OCI-LY3 (cell line): ENCODE measurements at regions not wholly inside any gene's neighbourhood (a gene's known extent, or its start where the extent isn't known, plus 50 kb on each side); places are given as distances from the start of the nearest gene placed in this dataset.

ENCODE experiments used
- H2AFZ ChIP-seq: fragments of 200-600, 300-600 bp; shearing (Covaris generic); 2 replicates; pipeline ENCODE4 v1.6.0; 2014; ENCODE audit warnings: antibody characterized with exemption, low read depth, low read length
- H3K27ac ChIP-seq: fragments of 200-600, 300-600 bp; sonication (generic); 2 replicates; pipeline ENCODE4 v1.5.1; 2014; ENCODE audit warnings: mild to moderate bottlenecking, low read length, moderate library complexity, mixed read lengths
- H3K27me3 ChIP-seq: fragments of 200-600, 300-600 bp; sonication (generic); 2 replicates; pipeline ENCODE4 v1.6.1; 2014; ENCODE audit warnings: low read depth, low read length, mixed read lengths
- H3K36me3 ChIP-seq: fragments of 200-600, 300-600 bp; sonication (generic); replicated peaks from 2 replicates; pipeline ENCODE3; 2014; ENCODE audit warnings: low read depth, low read length, mixed read lengths
- H3K4me1 ChIP-seq: fragments of 300-600, 200-600 bp; sonication (generic); 2 replicates; pipeline ENCODE4 v1.6.1; 2014; ENCODE audit warnings: low read length, mixed read lengths
- H3K4me2 ChIP-seq: fragments of 200-600, 300-600 bp; sonication (generic); 2 replicates; pipeline ENCODE4 v1.6.1; 2014; ENCODE audit warnings: low read length, mixed read lengths
- H3K4me3 ChIP-seq: fragments of 300-600, 200-600 bp; sonication (generic); 2 replicates; pipeline ENCODE4 v1.5.1; 2014; ENCODE audit warnings: antibody characterized with exemption, mild to moderate bottlenecking, low read length, moderate library complexity
- H3K79me2 ChIP-seq: fragments of 300-600, 200-600 bp; shearing (Covaris generic); 2 replicates; pipeline ENCODE4 v1.6.1; 2014; ENCODE audit warnings: mild to moderate bottlenecking, low read length, mixed read lengths
- H3K9ac ChIP-seq: fragments of 300-600, 200-600 bp; shearing (Covaris generic); 2 replicates; pipeline ENCODE4 v1.6.0; 2014; ENCODE audit warnings: mild to moderate bottlenecking, low read length, moderate library complexity
- H3K9me3 ChIP-seq: fragments of 200-600, 300-600 bp; shearing (Covaris generic); 2 replicates; pipeline ENCODE4 v1.6.1; 2014; ENCODE audit warnings: low read length, mixed read lengths; ENCODE audit not compliant: insufficient read depth
- H4K20me1 ChIP-seq: fragments of 200-600, 300-600 bp; sonication (generic); 2 replicates; pipeline ENCODE4 v1.6.1; 2016; ENCODE audit warnings: low read length, mixed read lengths; ENCODE audit not compliant: insufficient read depth
- EZH2phosphoT487 ChIP-seq: fragments of 200-600 bp; shearing (Covaris generic); IDR thresholded peaks from 2 replicates; pipeline ENCODE4 v1.6.1; 2018; ENCODE audit warnings: antibody characterized with exemption, mixed run types, low read depth
- TF ChIP-seq, protein P1 (sequence below): fragments of 200-600, 300-600 bp; sonication (generic); IDR thresholded peaks from 2 replicates; pipeline ENCODE4 v1.5.1; 2014; ENCODE audit warnings: antibody characterized with exemption, low read length, low read depth

DNA sequence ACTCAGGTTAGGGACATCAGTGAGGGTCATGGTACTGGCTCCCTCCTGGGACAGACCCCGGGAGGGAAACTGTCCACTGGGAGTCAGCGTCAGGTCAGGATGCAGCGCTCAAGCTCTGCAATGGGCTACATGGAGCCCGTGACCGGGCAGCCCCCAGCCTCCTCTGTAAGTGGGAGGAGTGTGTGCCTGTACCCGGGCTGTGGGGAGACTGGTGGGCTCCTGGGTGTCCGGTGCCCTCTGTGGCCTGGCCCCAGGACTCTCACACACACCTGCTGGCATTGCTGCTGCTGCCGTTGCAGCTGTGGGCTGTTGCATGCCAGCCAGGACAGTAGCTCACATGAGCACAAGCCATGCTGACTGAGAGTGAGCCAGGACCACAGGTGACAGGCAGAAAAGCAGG is 630.3 kb downstream of the TBC1D22A start:
- Histone ChIP-seq H3K27me3 (no peaks in the 10 kb centered on the region), H3K4me2 (no peak overlapping the region), H3K79me2 (no peaks in the 10 kb centered on the region), H3K4me3 (no peak overlapping the region), H3K9ac (no peak overlapping the region), H4K20me1 (no peaks in the 10 kb centered on the region), H3K27ac (no peak overlapping the region), H3K9me3 (no peaks in the 10 kb centered on the region), H2AFZ (no peak overlapping the region), H3K4me1 (no peaks in the 10 kb centered on the region), H3K36me3 (no peaks in the 10 kb centered on the region)
- TF ChIP-seq, protein P1, sequence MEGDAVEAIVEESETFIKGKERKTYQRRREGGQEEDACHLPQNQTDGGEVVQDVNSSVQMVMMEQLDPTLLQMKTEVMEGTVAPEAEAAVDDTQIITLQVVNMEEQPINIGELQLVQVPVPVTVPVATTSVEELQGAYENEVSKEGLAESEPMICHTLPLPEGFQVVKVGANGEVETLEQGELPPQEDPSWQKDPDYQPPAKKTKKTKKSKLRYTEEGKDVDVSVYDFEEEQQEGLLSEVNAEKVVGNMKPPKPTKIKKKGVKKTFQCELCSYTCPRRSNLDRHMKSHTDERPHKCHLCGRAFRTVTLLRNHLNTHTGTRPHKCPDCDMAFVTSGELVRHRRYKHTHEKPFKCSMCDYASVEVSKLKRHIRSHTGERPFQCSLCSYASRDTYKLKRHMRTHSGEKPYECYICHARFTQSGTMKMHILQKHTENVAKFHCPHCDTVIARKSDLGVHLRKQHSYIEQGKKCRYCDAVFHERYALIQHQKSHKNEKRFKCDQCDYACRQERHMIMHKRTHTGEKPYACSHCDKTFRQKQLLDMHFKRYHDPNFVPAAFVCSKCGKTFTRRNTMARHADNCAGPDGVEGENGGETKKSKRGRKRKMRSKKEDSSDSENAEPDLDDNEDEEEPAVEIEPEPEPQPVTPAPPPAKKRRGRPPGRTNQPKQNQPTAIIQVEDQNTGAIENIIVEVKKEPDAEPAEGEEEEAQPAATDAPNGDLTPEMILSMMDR = no peak
- no peak for TF ChIP-seq EZH2phosphoT487

DNA sequence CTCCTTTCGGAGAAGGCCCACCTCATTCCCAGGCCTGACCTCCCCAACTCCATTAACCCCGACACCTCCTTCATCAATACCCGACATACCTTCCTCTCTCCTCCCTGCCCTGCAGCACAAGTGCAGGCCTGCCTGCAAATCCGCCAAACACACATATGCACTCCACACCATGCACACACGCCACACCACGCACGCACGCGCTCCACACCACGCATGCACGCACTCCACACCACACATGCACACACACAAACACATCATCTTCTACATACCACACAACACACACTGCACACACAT is 629.6 kb downstream of the TBC1D22A start:
- H3K36me3 ChIP-seq = no peaks in the 10 kb centered on the region
- no peak overlapping the region for H3K9ac ChIP-seq
- H3K27ac ChIP-seq = no peak overlapping the region
- no peaks in the 10 kb centered on the region for H3K27me3 ChIP-seq
- no peaks in the 10 kb centered on the region for H3K9me3 ChIP-seq
- H3K4me1 ChIP-seq = no peaks in the 10 kb centered on the region
- H4K20me1 ChIP-seq = no peaks in the 10 kb centered on the region
- no peak overlapping the region for H3K4me3 ChIP-seq
- H3K4me2 ChIP-seq = no peak overlapping the region
- H3K79me2 ChIP-seq = no peaks in the 10 kb centered on the region
- no peak overlapping the region for H2AFZ ChIP-seq
- no peak for TF ChIP-seq EZH2phosphoT487
- TF ChIP-seq, protein P1 = no peak

DNA sequence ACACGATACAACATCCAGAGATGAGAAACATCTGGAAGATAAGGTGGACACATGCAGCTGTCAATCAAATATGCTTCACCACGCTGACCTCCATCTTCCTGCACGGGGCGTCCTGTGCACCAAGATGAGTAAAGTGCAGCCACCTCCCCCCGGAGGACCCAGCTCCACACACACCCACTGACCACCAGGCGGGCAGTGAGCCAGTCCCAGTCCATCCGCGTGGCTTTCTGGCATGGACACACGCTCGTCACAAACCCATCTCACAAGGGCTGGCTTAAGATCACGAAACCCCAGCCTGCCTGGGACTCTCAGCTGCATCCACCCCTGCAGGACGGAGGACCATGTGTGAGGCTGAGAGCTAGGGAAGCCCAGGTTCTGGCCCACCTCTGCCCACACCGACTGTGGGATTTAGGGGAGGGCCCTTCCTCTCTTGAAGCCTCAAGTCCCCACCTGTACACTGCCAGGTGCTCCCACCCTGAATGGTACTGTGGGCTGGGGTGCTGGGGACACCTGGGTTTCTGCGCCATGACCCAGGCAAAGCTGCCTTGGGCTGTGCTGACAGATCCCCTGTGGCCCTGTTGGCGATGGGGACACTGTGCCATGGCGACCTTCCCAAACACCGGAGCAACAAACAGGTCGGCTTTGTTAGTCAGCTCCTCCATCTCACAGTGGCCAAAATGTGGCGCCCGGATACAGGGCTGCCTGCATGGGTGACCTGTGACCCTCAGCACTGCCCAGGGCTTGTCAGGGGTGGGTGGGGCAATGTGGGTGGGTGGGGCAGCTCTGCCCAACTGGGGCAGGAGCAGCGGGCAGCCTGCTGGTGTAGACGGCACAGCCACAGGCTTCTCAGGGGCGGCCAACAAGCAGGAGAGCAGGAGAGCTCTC is 629.0 kb downstream of the TBC1D22A start:
- Histone ChIP-seq H3K79me2 (no peaks in the 10 kb centered on the region), H3K4me1 (no peaks in the 10 kb centered on the region), H3K9me3 (no peaks in the 10 kb centered on the region), H3K36me3 (no peaks in the 10 kb centered on the region), H3K27ac (no peak overlapping the region), H2AFZ (no peak overlapping the region), H3K9ac (no peak overlapping the region), H3K27me3 (0 out of 2 replicates have a peak, but pooled peaks cover 2% of the 10 kb centered on the region), H3K4me2 (no peak overlapping the region), H4K20me1 (no peaks in the 10 kb centered on the region), H3K4me3 (no peak overlapping the region)
- TF ChIP-seq, protein P1 = no peak
- TF ChIP-seq EZH2phosphoT487 = no peak

DNA sequence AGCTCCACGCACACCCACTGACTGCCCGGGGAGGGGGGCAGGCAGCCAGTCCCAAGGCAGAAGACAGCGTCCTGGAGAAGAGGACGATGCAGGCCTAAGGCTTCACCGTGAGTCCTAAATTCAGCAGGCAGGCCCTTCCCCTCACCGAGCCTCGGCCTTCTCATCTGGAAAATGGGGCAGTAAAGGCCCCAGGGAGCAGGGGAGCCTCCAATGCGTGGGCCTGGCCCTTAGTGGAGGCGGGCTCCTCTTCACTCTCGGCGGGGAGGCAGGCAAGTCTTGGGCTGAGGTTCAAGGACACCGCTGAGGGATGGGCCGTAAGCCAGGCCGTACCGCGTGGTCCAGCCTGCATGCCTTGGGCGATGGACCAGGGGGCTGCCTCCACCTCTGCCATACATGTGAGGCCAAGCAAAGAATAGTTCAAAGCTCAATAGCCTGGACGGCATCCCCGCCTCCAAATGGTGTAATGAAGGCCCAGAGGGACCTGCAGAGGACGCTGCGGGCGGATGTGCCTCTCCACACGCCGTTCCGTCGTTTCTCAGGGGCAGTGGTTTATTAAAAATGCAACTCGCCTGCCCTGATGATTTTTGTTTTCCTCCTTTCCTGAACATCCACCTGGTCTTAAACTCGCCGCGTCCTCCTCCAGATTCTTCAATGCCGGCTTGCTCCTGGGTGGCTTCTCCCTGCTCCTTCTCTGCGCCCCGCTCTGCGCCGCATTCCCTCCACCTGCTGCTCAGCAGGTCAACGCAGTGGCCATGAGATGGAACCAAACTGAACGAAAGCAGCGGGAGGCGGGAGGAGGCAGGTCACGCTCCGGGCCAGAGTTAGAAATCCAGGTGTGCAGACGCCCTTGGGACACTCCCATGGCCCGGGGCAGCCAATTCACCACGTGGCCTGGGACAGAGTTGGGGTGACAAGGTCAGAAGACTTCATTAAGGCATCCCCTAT is 627.8 kb downstream of the TBC1D22A start:
- Histone ChIP-seq H2AFZ (no peak overlapping the region), H3K4me3 (no peak overlapping the region), H4K20me1 (no peaks in the 10 kb centered on the region), H3K27me3 (peaks cover 10% of the 10 kb centered on the region; the same call in 1 of the 2 replicates), H3K4me2 (no peak overlapping the region), H3K36me3 (no peaks in the 10 kb centered on the region), H3K9ac (no peak overlapping the region), H3K9me3 (no peaks in the 10 kb centered on the region), H3K4me1 (no peaks in the 10 kb centered on the region), H3K27ac (no peak overlapping the region), H3K79me2 (no peaks in the 10 kb centered on the region)
- TF ChIP-seq EZH2phosphoT487 = no peak
- TF ChIP-seq, protein P1 = no peak
